SK-N-SH (cell line): ENCODE measurements at regions not wholly inside any gene's neighbourhood (a gene's known extent, or its start where the extent isn't known, plus 50 kb on each side); places are given as distances from the start of the nearest gene placed in this dataset.

ENCODE experiments used
- CTCF ChIA-PET: fragments of 300-600, 350-600 bp; formaldehyde crosslinking; extraction: SDS; loops from one replicate; lab custom pipeline; 2021; lab: Yijun Ruan, JAX
- POLR2A ChIA-PET: fragments of 350-600 bp; sonication (Branson Sonifier 250); formaldehyde crosslinking; extraction: SDS; loops from one replicate; lab custom pipeline; 2020; ENCODE audit warnings: antibody characterized with exemption, inconsistent platforms; lab: Yijun Ruan, JAX
- DNase-seq: peaks from one replicate; pipeline ENCODE4 v3.0.0; 2012
- H2AFZ ChIP-seq: fragments of 200-600 bp; sonication (generic); 2 replicates; pipeline ENCODE4 v1.8.1; 2016; ENCODE audit warnings: antibody characterized with exemption, mild to moderate bottlenecking, low read depth
- H3F3A ChIP-seq: fragments of 200-600 bp; sonication (generic); replicated peaks from 2 replicates; pipeline ENCODE3; 2016; ENCODE audit warnings: antibody characterized with exemption, mild to moderate bottlenecking; ENCODE audit not compliant: insufficient read depth
- H3K27ac ChIP-seq, 2 experiments: fragments of 200-500 bp in 1 of 2; fragments of 200-600 bp in 1 of 2; sonication (Bioruptor generic) in 1 of 2; sonication (generic), shearing (Covaris generic) in 1 of 2; 2 replicates each; pipeline versions ENCODE4 v1.5.1 to v1.6.1; 2014 to 2016; ENCODE audit warnings: low read depth in 2 of 2, inconsistent platforms in 1 of 2, low read length in 1 of 2, mild to moderate bottlenecking in 1 of 2, mixed read lengths in 1 of 2
- H3K27me3 ChIP-seq: fragments of 200-600 bp; sonication (generic), shearing (Covaris generic); 2 replicates; pipeline ENCODE4 v1.6.1; 2016; ENCODE audit warnings: mixed run types; ENCODE audit not compliant: insufficient read depth
- H3K36me3 ChIP-seq, 2 experiments: fragments of 200-500 bp in 1 of 2; fragments of 200-600 bp in 1 of 2; sonication (Bioruptor generic) in 1 of 2; sonication (generic) in 1 of 2; replicated peaks in 1 of 2; 2 replicates each; pipeline versions ENCODE3 to v1.5.1; 2014 to 2016; ENCODE audit warnings: low read length in 1 of 2, mild to moderate bottlenecking in 1 of 2; ENCODE audit not compliant: insufficient read depth in 2 of 2, control insufficient read depth in 1 of 2
- H3K4me1 ChIP-seq, 2 experiments: fragments of 200-500 bp in 1 of 2; fragments of 200-600 bp in 1 of 2; sonication (Bioruptor generic) in 1 of 2; sonication (generic), shearing (Covaris generic) in 1 of 2; 2 replicates each; pipeline versions ENCODE4 v1.5.1 to v1.6.1; 2014 to 2016; ENCODE audit warnings: low read depth in 1 of 2, low read length in 1 of 2, mixed run types in 1 of 2; ENCODE audit not compliant: insufficient read depth in 2 of 2, control insufficient read depth in 1 of 2
- H3K4me2 ChIP-seq: fragments of 200-600 bp; sonication (generic), shearing (Covaris generic); 2 replicates; pipeline ENCODE4 v1.6.1; 2017; ENCODE audit warnings: mixed run types
- H3K4me3 ChIP-seq, 2 experiments: fragments of 200-500 bp in 1 of 2; fragments of 200-600 bp in 1 of 2; sonication (Bioruptor generic) in 1 of 2; sonication (generic), shearing (Covaris generic) in 1 of 2; 2 replicates each; pipeline versions ENCODE4 v1.5.1 to v1.8.1; 2014 to 2016; ENCODE audit warnings: low read depth in 2 of 2, inconsistent platforms in 1 of 2, low read length in 1 of 2, mild to moderate bottlenecking in 1 of 2, mixed read lengths in 1 of 2, moderate library complexity in 1 of 2
- H3K79me2 ChIP-seq: fragments of 200-600 bp; sonication (generic); 2 replicates; pipeline ENCODE4 v1.8.1; 2017; ENCODE audit warnings: mild to moderate bottlenecking; ENCODE audit not compliant: insufficient read depth
- H3K9ac ChIP-seq: fragments of 200-600 bp; sonication (generic); 2 replicates; pipeline ENCODE4 v1.6.1; 2017; ENCODE audit warnings: mixed run types
- H3K9me2 ChIP-seq: fragments of 200-600 bp; sonication (generic); 2 replicates; pipeline ENCODE4 v1.6.1; 2017; ENCODE audit warnings: mixed run types
- H3K9me3 ChIP-seq: fragments of 200-600 bp; sonication (generic); 2 replicates; pipeline ENCODE4 v1.6.1; 2017; ENCODE audit warnings: mixed run types, mild to moderate bottlenecking, moderate library complexity
- H4K20me1 ChIP-seq: fragments of 200-600 bp; sonication (generic); 2 replicates; pipeline ENCODE4 v1.6.1; 2017; ENCODE audit warnings: mild to moderate bottlenecking, mixed run types; ENCODE audit not compliant: insufficient read depth
- CHD2 ChIP-seq: fragments of 150-350 bp; IDR thresholded peaks from 2 replicates; pipeline ENCODE4 v1.6.1; 2018; ENCODE audit warnings: low read length; ENCODE audit not compliant: partially characterized antibody
- ELF1 ChIP-seq: IDR thresholded peaks from 2 replicates; pipeline ENCODE4 v1.4.0; 2012
- EP300 ChIP-seq, 2 experiments: IDR thresholded peaks; 2 replicates each; pipeline versions ENCODE4 v1.4.0 to v1.6.1; 2012; ENCODE audit warnings: borderline replicate concordance in 1 of 2, low read depth in 1 of 2, low read length in 1 of 2
- EZH2phosphoT487 ChIP-seq: fragments of 200-600 bp; sonication (generic); IDR thresholded peaks from 2 replicates; pipeline ENCODE4 v1.6.1; 2017; ENCODE audit warnings: low read depth, mixed run types, mild to moderate bottlenecking, antibody characterized with exemption, moderate library complexity, borderline replicate concordance
- FOXJ3 ChIP-seq: sonication (generic); formaldehyde crosslinking; IDR thresholded peaks from 2 replicates; pipeline ENCODE4 v1.5.1; 2020; ENCODE audit warnings: mild to moderate bottlenecking, missing genetic modification reagents
- GABPA ChIP-seq: IDR thresholded peaks from 2 replicates; pipeline ENCODE4 v1.4.0; 2012; ENCODE audit warnings: low read depth, mild to moderate bottlenecking
- JUND ChIP-seq: IDR thresholded peaks from 2 replicates; pipeline ENCODE4 v1.4.0; 2012
- MEF2A ChIP-seq: IDR thresholded peaks from 2 replicates; pipeline ENCODE4 v1.4.0; 2012; ENCODE audit warnings: low read depth, borderline replicate concordance
- MXI1 ChIP-seq: IDR thresholded peaks from 2 replicates; pipeline ENCODE4 v1.6.1; 2012; ENCODE audit warnings: mild to moderate bottlenecking, low read depth, low read length, improper control_type of control experiment
- NRF1 ChIP-seq: IDR thresholded peaks from 2 replicates; pipeline ENCODE4 v1.6.1; 2012; ENCODE audit warnings: low read depth, mild to moderate bottlenecking, low read length
- RFX5 ChIP-seq: IDR thresholded peaks from 2 replicates; pipeline ENCODE4 v1.6.1; 2012; ENCODE audit warnings: mild to moderate bottlenecking, improper control_type of control experiment, low read length
- RXRA ChIP-seq: IDR thresholded peaks from 2 replicates; pipeline ENCODE4 v1.4.0; 2012; ENCODE audit warnings: low read depth, mild to moderate bottlenecking, borderline replicate concordance
- SIN3A ChIP-seq: IDR thresholded peaks from 2 replicates; pipeline ENCODE4 v1.6.1; 2012; ENCODE audit warnings: low read depth, mild to moderate bottlenecking, low read length, moderate library complexity, borderline replicate concordance
- TAF1 ChIP-seq: IDR thresholded peaks from 2 replicates; pipeline ENCODE4 v1.6.1; 2012; ENCODE audit warnings: low read depth, mild to moderate bottlenecking, low read length, moderate library complexity, borderline replicate concordance
- TEAD4 ChIP-seq: IDR thresholded peaks from 2 replicates; pipeline ENCODE4 v1.4.0; 2012; ENCODE audit warnings: mild to moderate bottlenecking, borderline replicate concordance; ENCODE audit not compliant: insufficient read depth
- YY1 ChIP-seq: IDR thresholded peaks from 2 replicates; pipeline ENCODE4 v1.4.0; 2012; ENCODE audit warnings: low read depth, mild to moderate bottlenecking
- WGBS: methylation state at CpG from one replicate; pipeline ENCODE4 v1.1.6; 2017; ENCODE audit warnings: low lambda C conversion rate; 5-methylcytosine and 5-hydroxymethylcytosine counted together
- TF ChIP-seq, protein P1 (sequence below): IDR thresholded peaks from 2 replicates; pipeline ENCODE4 v1.4.0; 2012; ENCODE audit warnings: low read depth
- TF ChIP-seq, protein P2 (sequence below): IDR thresholded peaks from 2 replicates; pipeline ENCODE4 v1.4.0; 2012; ENCODE audit warnings: low read depth, borderline replicate concordance
- TF ChIP-seq, protein P3 (sequence below): IDR thresholded peaks from 2 replicates; pipeline ENCODE4 v1.4.0; 2012; ENCODE audit warnings: low read depth, borderline replicate concordance
- TF ChIP-seq, protein P4 (sequence below): fragments of 150-350 bp; IDR thresholded peaks from 2 replicates; pipeline ENCODE4 v1.6.1; 2016; ENCODE audit warnings: mild to moderate bottlenecking, low read depth, low read length
- TF ChIP-seq, protein P5 (sequence below): fragments of 150-350 bp; IDR thresholded peaks from 2 replicates; pipeline ENCODE4 v1.6.1; 2017; ENCODE audit warnings: antibody characterized with exemption, low read length, low read depth, borderline replicate concordance

DNA sequence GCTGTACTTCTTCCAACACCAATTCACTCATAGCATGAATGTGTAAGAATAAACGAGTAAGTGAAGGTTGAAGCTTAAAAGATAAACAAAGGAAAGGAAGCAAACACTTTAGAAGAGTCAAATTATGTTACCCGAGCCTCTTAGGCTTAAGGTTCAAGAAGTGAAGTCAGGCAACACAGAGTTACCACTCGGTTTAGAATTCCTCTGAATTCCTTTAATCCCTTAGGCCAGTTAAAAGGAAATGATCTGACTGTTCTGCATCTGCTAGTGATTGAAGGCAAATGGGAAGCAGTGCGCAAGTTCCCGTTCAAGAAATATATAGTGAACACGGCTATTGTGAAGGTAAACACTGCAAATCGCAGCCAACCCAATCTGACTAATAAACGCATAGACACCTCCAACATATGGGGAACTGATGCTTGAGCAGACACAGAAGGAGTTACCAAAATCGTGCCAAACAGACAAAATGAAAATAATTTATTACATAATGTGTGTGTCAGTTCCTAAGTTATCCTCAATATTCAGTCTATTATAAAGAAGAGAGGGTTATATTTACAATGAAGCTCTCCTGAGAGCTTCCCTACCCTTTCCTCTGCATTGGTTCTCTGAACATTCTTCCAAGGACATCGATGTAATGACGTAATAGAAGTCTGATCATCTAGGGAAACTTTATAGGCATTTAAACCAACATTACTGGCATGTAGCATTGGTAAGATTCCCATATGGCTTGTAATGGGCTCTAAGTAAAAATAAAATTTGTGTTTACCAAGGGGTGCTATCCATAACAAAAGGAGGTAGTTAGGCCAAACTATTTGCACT is 837.1 kb upstream of the ZNF608 start:
- DNase-seq = no peak
- Histone ChIP-seq H3K9me3 (no peaks in the 10 kb centered on the region), H3K4me3 (no peak overlapping the region), H2AFZ (no peak overlapping the region), H3K4me1 (no peaks in the 10 kb centered on the region), H3K79me2 (no peaks in the 10 kb centered on the region), H3F3A (no peaks in the 10 kb centered on the region), H3K4me2 (no peak overlapping the region), H4K20me1 (no peaks in the 10 kb centered on the region), H3K9ac (no peak overlapping the region), H3K27me3 (no peaks in the 10 kb centered on the region), H3K27ac (no peak overlapping the region), H3K9me2 (no peaks in the 10 kb centered on the region), H3K36me3 (no peaks in the 10 kb centered on the region)
- ChIA-PET CTCF (no interaction called here), POLR2A (no interaction called here)
- 79% methylated on average over 11 of the region's 11 CpGs for WGBS
- no peak for TF ChIP-seq TAF1
- no peak for TF ChIP-seq JUND
- TF ChIP-seq, protein P1, sequence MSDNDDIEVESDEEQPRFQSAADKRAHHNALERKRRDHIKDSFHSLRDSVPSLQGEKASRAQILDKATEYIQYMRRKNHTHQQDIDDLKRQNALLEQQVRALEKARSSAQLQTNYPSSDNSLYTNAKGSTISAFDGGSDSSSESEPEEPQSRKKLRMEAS = no peak
- TF ChIP-seq RFX5 = no peak
- no peak for TF ChIP-seq TEAD4
- TF ChIP-seq, protein P2, sequence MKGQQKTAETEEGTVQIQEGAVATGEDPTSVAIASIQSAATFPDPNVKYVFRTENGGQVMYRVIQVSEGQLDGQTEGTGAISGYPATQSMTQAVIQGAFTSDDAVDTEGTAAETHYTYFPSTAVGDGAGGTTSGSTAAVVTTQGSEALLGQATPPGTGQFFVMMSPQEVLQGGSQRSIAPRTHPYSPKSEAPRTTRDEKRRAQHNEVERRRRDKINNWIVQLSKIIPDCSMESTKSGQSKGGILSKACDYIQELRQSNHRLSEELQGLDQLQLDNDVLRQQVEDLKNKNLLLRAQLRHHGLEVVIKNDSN = no peak
- TF ChIP-seq, protein P3, sequence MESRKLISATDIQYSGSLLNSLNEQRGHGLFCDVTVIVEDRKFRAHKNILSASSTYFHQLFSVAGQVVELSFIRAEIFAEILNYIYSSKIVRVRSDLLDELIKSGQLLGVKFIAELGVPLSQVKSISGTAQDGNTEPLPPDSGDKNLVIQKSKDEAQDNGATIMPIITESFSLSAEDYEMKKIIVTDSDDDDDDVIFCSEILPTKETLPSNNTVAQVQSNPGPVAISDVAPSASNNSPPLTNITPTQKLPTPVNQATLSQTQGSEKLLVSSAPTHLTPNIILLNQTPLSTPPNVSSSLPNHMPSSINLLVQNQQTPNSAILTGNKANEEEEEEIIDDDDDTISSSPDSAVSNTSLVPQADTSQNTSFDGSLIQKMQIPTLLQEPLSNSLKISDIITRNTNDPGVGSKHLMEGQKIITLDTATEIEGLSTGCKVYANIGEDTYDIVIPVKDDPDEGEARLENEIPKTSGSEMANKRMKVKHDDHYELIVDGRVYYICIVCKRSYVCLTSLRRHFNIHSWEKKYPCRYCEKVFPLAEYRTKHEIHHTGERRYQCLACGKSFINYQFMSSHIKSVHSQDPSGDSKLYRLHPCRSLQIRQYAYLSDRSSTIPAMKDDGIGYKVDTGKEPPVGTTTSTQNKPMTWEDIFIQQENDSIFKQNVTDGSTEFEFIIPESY = no peak
- TF ChIP-seq, protein P4, sequence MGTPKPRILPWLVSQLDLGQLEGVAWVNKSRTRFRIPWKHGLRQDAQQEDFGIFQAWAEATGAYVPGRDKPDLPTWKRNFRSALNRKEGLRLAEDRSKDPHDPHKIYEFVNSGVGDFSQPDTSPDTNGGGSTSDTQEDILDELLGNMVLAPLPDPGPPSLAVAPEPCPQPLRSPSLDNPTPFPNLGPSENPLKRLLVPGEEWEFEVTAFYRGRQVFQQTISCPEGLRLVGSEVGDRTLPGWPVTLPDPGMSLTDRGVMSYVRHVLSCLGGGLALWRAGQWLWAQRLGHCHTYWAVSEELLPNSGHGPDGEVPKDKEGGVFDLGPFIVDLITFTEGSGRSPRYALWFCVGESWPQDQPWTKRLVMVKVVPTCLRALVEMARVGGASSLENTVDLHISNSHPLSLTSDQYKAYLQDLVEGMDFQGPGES = no peak
- TF ChIP-seq MEF2A = no peak
- TF ChIP-seq SIN3A = no peak
- TF ChIP-seq EP300 (IDR thresholded peaks at IDR 0.05; ENCODE audit: borderline replicate concordance in 1 of 2, low read depth in 1 of 2, low read length in 1 of 2) = no peak
- TF ChIP-seq MXI1 = no peak

DNA sequence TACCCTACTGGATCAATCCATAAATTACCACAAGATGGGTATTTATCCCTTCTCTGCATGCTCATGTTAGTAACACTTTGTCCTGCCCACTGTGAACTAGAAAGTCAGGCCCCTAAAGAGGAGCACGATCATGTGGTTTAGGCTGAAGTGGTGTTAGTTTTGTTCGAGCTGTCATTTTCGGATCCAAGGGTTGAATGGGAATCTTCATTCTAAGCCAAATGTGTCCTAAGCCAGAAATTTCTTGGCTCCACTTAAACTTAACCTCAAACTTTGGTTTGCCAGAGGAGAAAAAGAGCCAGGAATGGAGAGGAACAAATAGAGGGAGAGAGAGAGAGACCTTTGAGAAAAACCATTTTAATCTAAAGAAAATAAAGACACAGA is 837.7 kb upstream of the ZNF608 start:
- Histone ChIP-seq H3F3A (no peaks in the 10 kb centered on the region), H3K36me3 (no peaks in the 10 kb centered on the region), H3K4me1 (no peaks in the 10 kb centered on the region), H4K20me1 (no peaks in the 10 kb centered on the region), H3K27ac (no peak overlapping the region), H3K79me2 (no peaks in the 10 kb centered on the region), H3K4me3 (no peak overlapping the region), H3K4me2 (no peak overlapping the region), H3K9me2 (no peaks in the 10 kb centered on the region), H2AFZ (no peak overlapping the region), H3K9ac (no peak overlapping the region), H3K9me3 (no peaks in the 10 kb centered on the region), H3K27me3 (no peaks in the 10 kb centered on the region)
- ChIA-PET POLR2A (no interaction called here), CTCF (no interaction called here)
- no peak for DNase-seq
- WGBS = 73% methylated on average over 3 of the region's 3 CpGs
- TF ChIP-seq TEAD4 (no peak), EP300 (IDR thresholded peaks at IDR 0.05; ENCODE audit: borderline replicate concordance in 1 of 2, low read depth in 1 of 2, low read length in 1 of 2) (no peak), NRF1 (no peak), EZH2phosphoT487 (no peak), MXI1 (no peak), TAF1 (no peak), RXRA (no peak), JUND (no peak), GABPA (no peak), MEF2A (no peak), ELF1 (no peak), YY1 (no peak), SIN3A (no peak), CHD2 (no peak), FOXJ3 (CRISPR knock-in tag) (no peak)
- TF ChIP-seq, protein P5, sequence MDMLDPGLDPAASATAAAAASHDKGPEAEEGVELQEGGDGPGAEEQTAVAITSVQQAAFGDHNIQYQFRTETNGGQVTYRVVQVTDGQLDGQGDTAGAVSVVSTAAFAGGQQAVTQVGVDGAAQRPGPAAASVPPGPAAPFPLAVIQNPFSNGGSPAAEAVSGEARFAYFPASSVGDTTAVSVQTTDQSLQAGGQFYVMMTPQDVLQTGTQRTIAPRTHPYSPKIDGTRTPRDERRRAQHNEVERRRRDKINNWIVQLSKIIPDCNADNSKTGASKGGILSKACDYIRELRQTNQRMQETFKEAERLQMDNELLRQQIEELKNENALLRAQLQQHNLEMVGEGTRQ = no peak
